ENCODE measurements at regions not wholly inside any gene's neighbourhood (a gene's known extent, or its start where the extent isn't known, plus 50 kb on each side); places are given as distances from the start of the nearest gene placed in this dataset.
"Not testable (repeated sequence)": the region's sequence is repeated elsewhere in the genome, so short reads cannot be mapped to it uniquely, and the experiment has no call there.

DNA sequence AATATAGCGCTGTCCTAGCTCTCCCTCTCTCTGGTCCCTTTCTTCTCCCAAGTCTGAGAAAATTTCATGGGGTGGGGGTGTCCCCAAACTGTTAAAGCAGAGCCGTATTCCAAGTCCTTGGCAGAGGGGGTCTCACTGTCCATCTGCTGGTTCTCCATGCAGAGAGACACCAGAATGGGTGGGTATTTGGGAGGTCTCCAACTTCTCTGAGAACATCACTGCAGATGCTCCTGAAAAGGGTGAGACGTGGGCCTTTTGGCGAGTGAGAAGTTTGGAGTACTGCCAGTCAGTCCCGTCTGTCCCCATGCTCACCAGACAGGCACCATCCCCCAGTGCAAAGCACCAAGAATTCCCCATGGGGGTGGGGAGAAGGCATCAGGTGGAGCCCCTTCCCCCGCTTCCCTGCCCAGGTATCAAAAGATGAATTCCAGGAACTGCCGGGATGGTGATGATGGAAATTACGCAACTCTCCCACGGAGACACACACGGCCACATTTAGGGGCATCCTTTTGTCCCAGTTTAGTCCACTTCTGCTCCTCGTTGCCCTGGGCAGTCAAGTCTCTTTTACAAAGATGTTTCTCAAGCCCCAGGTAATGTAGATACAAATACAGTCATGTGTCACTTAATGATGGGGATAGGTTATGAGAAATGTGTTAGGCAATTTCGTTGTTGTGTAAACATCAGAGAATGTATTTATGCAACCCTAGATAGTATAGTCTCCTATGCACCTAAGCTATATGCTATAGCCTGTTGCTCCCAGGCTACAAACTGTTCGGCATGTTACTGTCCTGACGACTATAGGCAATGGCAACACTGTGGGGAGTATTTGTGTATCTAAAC, 73.4 kb upstream of the SRSF6 start:
- 17 to 100% (median 76%) methylated on average over 1 to 8 of the region's 14 CpGs; no CpG with 5 or more reads in 3 of the 10 experiments for WGBS, 10 experiments
- Histone ChIP-seq H3K4me3 (no peak overlapping the region), H3K27ac (no peak overlapping the region), H3K4me1 (replicated peaks in 1 of 2) (no peaks in the 10 kb centered on the region)
- in situ Hi-C loops (cut with MboI; ENCODE audit: low pct_unique_long_range_greater_than_20kb in 2 of 9, low sequenced_read_pairs in 9 of 9, unreplicated experiment in 9 of 9) = no loop called here
- no peak for ATAC-seq (replicated peaks in 6 of 8)

DNA sequence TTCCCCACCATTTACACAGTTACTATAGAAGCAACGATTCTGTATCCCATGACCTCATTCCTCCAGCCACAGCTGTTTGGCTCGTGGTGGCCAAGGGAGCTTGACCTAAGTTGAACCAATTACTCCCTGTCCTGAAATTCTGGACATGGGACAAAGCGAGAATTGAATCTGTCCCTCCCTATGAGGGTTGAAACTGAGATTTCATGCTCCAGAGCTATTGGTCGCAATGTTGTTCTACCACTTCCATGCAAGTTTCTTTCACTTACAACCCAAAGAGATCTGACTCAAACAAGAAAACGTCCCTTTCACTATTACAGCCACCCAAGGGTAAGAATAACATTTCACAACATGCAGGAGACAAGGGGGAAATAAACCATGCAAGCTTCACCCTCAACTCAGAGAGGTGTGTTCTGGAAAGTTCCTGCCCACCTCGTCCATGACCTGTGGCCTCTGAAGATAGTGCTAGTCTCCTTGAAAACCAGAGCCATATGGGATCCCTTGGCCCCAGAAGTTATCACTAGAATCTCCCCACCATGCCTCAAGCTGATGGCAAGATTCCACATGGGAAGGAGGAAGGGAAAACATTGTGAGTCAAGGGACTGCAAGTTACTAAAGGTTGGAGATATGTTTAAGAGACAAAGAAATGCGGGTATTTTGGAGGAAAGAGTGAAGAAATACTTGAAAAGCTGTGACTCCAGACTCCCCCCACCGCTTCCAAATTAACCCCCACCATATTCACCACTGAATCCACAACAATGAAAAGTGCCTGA, 74.5 kb upstream of the SRSF6 start:
- H3K4me3 ChIP-seq = no peak overlapping the region
- no peaks in the 10 kb centered on the region for H3K4me1 ChIP-seq (replicated peaks in 1 of 2)
- in situ Hi-C loops (cut with MboI; ENCODE audit: low pct_unique_long_range_greater_than_20kb in 2 of 9, low sequenced_read_pairs in 9 of 9, unreplicated experiment in 9 of 9) = no loop called here
- ATAC-seq (replicated peaks in 6 of 8) = no peak
- no peak overlapping the region for H3K27ac ChIP-seq
- 0 to 67% (median 20%) methylated on average over 1 to 7 of the region's 8 CpGs; no CpG with 5 or more reads in 2 of the 10 experiments for WGBS, 10 experiments

DNA sequence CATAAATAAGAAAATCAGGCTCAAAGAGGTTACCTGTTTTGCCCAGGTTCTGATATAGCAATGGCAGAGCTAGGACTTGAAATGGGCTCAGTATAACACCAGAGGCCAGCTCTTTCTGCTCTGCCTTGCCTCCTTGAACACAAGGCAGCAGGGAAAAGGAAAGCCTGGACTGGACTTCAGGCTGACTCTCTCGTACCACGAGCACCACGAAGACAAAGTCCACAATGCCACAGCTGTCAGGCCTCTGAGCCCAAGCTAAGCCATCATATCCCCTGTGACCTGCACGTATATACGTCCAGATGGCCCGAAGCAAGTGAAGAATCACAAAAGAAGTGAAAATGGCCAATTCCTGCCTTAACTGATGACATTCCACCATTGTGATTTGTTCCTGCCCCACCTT, 75.6 kb upstream of the SRSF6 start:
- H3K4me3 ChIP-seq; H3K4me1 ChIP-seq (replicated peaks in 1 of 2); in situ Hi-C loops (cut with MboI; ENCODE audit: low pct_unique_long_range_greater_than_20kb in 2 of 9, low sequenced_read_pairs in 9 of 9, unreplicated experiment in 9 of 9); ATAC-seq (replicated peaks in 6 of 8); H3K27ac ChIP-seq: not testable (repeated sequence)
- WGBS, 10 experiments = 73 to 85% methylated on average over 4 of the region's 6 CpGs; no CpG with 5 or more reads in 8 of the 10 experiments

DNA sequence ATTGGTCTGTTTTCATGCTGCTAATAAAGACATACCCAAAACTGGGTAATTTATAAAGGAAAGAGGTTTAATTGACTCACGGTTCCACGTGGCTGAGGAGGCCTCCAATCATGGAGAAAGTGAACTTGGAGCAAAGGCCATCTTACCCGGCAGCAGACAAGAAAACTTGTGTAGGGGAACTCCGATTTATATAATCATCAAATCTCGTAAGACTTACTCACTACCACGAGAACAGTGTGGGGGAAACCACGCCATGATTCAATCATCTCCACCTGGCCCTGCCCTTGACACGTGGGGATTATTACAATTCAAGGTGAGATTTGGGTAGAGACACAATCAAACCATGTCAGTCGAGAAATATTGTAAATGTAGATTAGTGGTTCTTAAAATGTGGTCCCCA, 76.2 kb upstream of the SRSF6 start:
- H3K4me3 ChIP-seq; H3K27ac ChIP-seq; H3K4me1 ChIP-seq (replicated peaks in 1 of 2); in situ Hi-C loops (cut with MboI; ENCODE audit: low pct_unique_long_range_greater_than_20kb in 2 of 9, low sequenced_read_pairs in 9 of 9, unreplicated experiment in 9 of 9); ATAC-seq (replicated peaks in 6 of 8): not testable (repeated sequence)
- WGBS, 10 experiments = 6 to 68% (median 42%) methylated on average over 1 to 8 of the region's 9 CpGs; no CpG with 5 or more reads in 2 of the 10 experiments

DNA sequence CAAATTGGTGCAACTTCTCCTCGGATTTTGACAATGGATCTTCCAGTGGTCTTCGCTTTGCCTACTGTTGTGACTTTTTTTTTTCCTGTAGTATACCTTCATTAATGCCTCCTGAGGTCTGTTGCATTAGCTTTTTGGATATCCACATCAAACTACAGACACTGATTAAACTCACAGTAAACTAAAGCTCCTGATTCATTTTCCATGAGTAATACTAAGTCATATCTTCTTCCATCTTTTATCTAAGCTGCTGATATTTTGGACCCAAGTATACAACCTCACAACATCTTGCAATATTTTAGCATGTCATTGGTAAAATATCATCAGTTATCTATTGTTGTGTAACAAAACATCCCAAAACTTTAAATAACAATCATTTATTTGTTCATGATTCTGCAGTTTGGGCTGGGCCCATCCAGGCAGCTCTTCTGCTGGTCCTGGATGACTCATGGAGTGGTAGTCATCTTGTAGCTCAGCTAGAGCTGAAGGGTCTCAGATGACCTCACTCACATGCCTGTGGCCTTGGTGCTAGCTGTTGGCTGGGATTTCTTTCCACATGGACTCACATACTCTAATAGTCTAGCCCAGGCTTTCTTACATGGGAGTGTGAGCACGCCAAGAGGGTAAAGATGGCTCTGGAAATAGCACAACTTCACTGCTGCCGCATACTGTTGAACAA, 78.3 kb upstream of the SRSF6 start:
- ATAC-seq (replicated peaks in 6 of 8) = peak in 1 of 8 experiments; percentile 53
- H3K27ac ChIP-seq = no peak overlapping the region
- in situ Hi-C loops (cut with MboI; ENCODE audit: low pct_unique_long_range_greater_than_20kb in 2 of 9, low sequenced_read_pairs in 9 of 9, unreplicated experiment in 9 of 9) = no loop called here

DNA sequence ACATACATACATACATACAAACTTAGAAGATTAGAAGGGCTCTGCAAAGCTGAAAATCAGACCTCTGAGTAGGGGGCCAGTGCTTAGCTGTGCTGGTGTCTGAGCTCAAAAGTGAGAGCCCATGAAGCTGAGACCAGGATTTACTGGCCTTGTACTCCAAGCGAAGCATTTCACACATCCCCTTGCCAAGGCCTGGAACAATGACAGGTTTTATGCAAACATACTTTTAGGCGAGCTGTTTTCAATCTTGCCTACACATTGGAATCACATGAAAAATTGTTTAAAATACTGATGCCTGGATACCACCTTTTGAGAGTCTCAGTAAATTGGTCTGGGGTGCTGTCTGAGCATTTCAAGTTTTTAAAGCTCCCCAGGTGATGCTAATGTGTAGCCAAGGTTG, 80.9 kb upstream of the SRSF6 start:
- in situ Hi-C loops (cut with MboI; ENCODE audit: low pct_unique_long_range_greater_than_20kb in 2 of 9, low sequenced_read_pairs in 9 of 9, unreplicated experiment in 9 of 9) = no loop called here
- H3K27ac ChIP-seq = no peak overlapping the region
- no peaks in the 10 kb centered on the region for H3K4me1 ChIP-seq (replicated peaks in 1 of 2)
- H3K4me3 ChIP-seq = no peak overlapping the region
- ATAC-seq (replicated peaks in 6 of 8) = no peak
- WGBS, 10 experiments = 57 to 84% (median 82%) methylated on average over 1 to 2 of the region's 2 CpGs; no CpG with 5 or more reads in 3 of the 10 experiments

More for the DNA sequence above, 78.3 kb upstream of the SRSF6 start:
- H3K4me1 ChIP-seq (replicated peaks in 1 of 2) = no peaks in the 10 kb centered on the region
- no peak overlapping the region for H3K4me3 ChIP-seq
- WGBS, 10 experiments = 14 to 67% (median 47%) methylated on average over 1 to 4 of the region's 4 CpGs

DNA sequence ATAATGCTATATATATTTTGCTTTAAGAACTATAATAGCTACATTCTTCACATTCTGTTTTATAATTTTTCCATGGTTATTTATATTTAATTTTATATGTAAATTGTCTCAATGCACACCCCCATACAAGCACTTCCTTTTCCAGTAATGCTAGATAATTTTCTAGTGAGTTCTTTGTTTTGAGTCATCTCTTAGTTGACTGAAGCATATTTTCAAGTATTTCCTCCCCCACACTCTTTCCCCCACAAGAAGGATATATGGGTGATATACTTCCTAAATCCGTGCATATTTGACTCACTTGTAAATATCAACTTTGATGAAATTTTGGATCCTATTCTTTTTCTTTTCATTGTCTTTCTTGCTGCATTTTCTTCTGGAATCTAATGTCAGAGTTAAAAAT, 82.1 kb upstream of the SRSF6 start:
- H3K4me3 ChIP-seq = no peak overlapping the region
- no peak for ATAC-seq (replicated peaks in 6 of 8)
- no peaks in the 10 kb centered on the region for H3K4me1 ChIP-seq (replicated peaks in 1 of 2)
- WGBS, 10 experiments = 0 to 100% (median 52%) methylated on average over 1 of the region's 1 CpG
- in situ Hi-C loops (cut with MboI; ENCODE audit: low pct_unique_long_range_greater_than_20kb in 2 of 9, low sequenced_read_pairs in 9 of 9, unreplicated experiment in 9 of 9) = no loop called here
- no peak overlapping the region for H3K27ac ChIP-seq

DNA sequence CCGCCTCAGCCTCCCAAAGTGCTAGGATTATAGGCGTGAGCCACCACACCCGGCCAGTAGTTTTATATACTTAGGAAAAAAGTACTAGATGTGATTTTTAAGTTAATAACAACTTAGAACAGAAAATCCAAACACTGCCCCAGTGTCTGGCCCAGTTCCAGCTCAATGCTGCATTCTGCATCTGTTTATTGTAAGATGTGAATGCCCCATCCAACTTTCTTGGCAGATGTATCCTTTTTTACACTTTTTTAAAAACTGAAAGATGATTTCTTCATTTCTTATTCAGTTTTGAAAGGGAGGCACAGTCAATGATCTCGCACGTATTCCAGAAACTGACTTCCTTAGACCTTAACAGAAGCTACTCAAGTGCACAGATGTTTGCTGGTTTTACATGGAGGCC, 85.6 kb upstream of the SRSF6 start:
- in situ Hi-C loops (cut with MboI; ENCODE audit: low pct_unique_long_range_greater_than_20kb in 2 of 9, low sequenced_read_pairs in 9 of 9, unreplicated experiment in 9 of 9) = no loop called here

DNA sequence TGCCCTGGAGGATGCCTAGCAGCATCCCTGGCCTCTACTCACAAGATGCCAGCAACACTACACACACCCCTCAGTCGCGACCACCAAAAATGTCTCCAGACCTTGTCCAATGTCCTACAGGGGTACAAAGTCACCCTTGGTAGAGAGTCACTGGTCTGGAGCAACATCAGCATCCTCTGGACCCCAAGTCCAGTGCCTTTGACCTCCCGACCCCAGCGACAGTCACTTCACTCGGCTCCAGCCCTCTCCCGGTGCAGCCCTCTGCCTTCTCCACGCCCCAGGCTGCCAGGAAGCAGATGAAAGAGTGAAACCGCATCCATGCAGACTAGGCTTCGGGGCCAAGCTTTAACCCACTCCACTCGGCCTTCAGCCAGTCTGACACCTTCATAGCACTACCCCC, 92.0 kb upstream of the SRSF6 start:
- H3K4me3 ChIP-seq = no peak overlapping the region
- 0 to 76% (median 31%) methylated on average over 1 to 7 of the region's 10 CpGs; no CpG with 5 or more reads in 2 of the 10 experiments for WGBS, 10 experiments
- ATAC-seq (replicated peaks in 6 of 8) = no peak
- H3K27ac ChIP-seq = no peak overlapping the region
- in situ Hi-C loops (cut with MboI; ENCODE audit: low pct_unique_long_range_greater_than_20kb in 2 of 9, low sequenced_read_pairs in 9 of 9, unreplicated experiment in 9 of 9) = no loop called here
- H3K4me1 ChIP-seq (replicated peaks in 1 of 2) = no peaks in the 10 kb centered on the region

More for the DNA sequence above, 85.6 kb upstream of the SRSF6 start:
- 0 to 91% (median 28%) methylated on average over 2 to 3 of the region's 5 CpGs; no CpG with 5 or more reads in 2 of the 10 experiments for WGBS, 10 experiments
- H3K27ac ChIP-seq = no peak overlapping the region
- no peaks in the 10 kb centered on the region for H3K4me1 ChIP-seq (replicated peaks in 1 of 2)
- H3K4me3 ChIP-seq = no peak overlapping the region
- ATAC-seq (replicated peaks in 6 of 8) = no peak

DNA sequence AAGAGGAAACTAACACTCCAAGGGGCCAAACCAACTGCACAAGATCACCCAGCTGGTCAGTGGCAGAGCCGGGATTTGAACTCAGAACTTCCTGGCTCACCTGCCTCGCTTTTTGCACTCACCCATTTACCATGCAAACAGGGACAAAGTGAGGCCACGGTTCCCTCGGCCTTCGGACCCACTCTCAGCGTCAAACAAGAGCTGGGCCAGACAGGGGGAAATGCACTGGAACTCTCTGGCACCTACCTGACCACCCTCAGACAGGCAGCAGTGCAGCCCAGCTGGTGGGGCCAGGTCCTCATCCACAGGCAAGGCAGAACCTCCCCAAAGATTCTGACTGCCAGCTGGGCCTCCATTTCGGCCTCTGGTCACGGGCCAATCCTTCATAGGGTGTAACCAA, 93.7 kb upstream of the SRSF6 start:
- 60 to 100% (median 93%) methylated on average over 1 to 4 of the region's 8 CpGs; no CpG with 5 or more reads in 4 of the 10 experiments for WGBS, 10 experiments
- H3K4me1 ChIP-seq (replicated peaks in 1 of 2) = no peaks in the 10 kb centered on the region
- no peak overlapping the region for H3K4me3 ChIP-seq
- in situ Hi-C loops (cut with MboI; ENCODE audit: low pct_unique_long_range_greater_than_20kb in 2 of 9, low sequenced_read_pairs in 9 of 9, unreplicated experiment in 9 of 9) = no loop called here
- ATAC-seq (replicated peaks in 6 of 8) = no peak
- H3K27ac ChIP-seq = no peak overlapping the region

DNA sequence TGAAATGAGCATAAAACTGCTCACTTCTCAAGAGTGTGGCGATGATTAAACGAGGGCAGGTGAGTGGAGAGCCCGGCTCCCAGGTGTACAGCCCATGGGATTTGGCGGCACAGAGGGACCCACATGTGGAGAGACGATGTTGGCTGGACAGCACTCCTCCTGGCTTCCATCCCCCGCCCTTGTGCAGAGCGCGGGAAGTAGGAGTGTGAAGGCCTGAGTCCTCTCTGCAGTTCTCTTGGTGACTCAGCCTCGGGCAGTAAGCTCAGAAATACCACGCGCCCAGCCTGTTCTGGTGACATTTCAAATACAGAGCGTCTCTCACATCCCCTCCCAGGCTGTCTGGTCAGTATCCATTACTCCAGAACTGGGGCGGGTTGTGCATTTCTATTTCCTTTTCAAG, 94.2 kb upstream of the SRSF6 start:
- no peak overlapping the region for H3K27ac ChIP-seq
- WGBS, 10 experiments = 23 to 88% (median 53%) methylated on average over 2 to 8 of the region's 13 CpGs; no CpG with 5 or more reads in 2 of the 10 experiments
- ATAC-seq (replicated peaks in 6 of 8) = no peak
- no peaks in the 10 kb centered on the region for H3K4me1 ChIP-seq (replicated peaks in 1 of 2)
- no peak overlapping the region for H3K4me3 ChIP-seq
- in situ Hi-C loops (cut with MboI; ENCODE audit: low pct_unique_long_range_greater_than_20kb in 2 of 9, low sequenced_read_pairs in 9 of 9, unreplicated experiment in 9 of 9) = no loop called here

DNA sequence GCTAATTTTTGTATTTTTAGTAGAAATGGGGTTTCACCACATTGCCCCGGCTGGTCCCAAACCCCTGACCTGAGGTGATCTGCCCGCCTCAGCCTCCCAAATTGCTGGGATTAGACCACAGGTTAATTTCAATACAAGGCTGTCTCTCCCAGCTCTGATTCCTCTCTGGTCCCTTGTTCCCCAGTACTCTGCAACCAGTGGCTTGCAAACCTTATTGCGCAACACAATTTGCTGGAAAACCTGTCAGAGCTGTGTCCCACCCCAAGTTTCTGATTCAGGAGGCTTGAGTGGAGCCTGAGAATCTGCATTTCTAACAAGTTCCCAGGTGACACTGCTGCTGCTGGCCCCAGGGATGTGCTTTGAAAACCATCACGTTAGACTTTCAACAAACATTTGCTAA, 96.2 kb upstream of the SRSF6 start:
- Histone ChIP-seq H3K4me3 (no peak overlapping the region), H3K27ac (no peak overlapping the region), H3K4me1 (replicated peaks in 1 of 2) (no peaks in the 10 kb centered on the region)
- in situ Hi-C loops (cut with MboI; ENCODE audit: low pct_unique_long_range_greater_than_20kb in 2 of 9, low sequenced_read_pairs in 9 of 9, unreplicated experiment in 9 of 9) = no loop called here
- 46 to 100% (median 63%) methylated on average over 1 to 4 of the region's 4 CpGs; no CpG with 5 or more reads in 2 of the 10 experiments for WGBS, 10 experiments
- ATAC-seq (replicated peaks in 6 of 8) = no peak

DNA sequence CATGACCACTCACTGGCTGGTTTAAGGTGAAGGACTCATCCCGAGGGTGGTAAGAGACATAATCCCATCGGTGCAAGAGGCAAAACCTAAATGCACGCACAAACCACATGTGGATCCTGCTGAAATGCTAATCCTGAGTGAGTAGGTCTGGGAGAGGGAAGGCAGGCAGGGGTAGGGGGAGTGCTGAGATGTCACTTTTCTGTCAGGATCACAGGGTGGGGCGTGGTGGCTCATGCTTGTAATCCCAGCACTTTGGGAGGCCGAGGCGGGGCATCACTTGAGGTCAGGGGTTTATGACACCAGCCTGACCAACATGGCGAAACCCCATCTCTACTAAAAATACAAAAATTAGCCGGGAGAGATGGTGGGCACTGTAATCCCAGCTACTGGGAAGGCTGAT, 97.7 kb upstream of the SRSF6 start:
- WGBS, 10 experiments = 50 to 92% (median 80%) methylated on average over 1 to 7 of the region's 8 CpGs; no CpG with 5 or more reads in 3 of the 10 experiments
- in situ Hi-C loops (cut with MboI; ENCODE audit: low pct_unique_long_range_greater_than_20kb in 2 of 9, low sequenced_read_pairs in 9 of 9, unreplicated experiment in 9 of 9) = no loop called here
- ATAC-seq (replicated peaks in 6 of 8) = no peak

More for the DNA sequence above, 97.7 kb upstream of the SRSF6 start:
- Histone ChIP-seq H3K4me1 (replicated peaks in 1 of 2) (no peaks in the 10 kb centered on the region), H3K4me3 (no peak overlapping the region), H3K27ac (no peak overlapping the region)

All from motor neuron (in vitro differentiated cells).